ENCODE measurements at regions not wholly inside any gene's neighbourhood (a gene's known extent, or its start where the extent isn't known, plus 50 kb on each side); places are given as distances from the start of the nearest gene placed in this dataset.

- no peak for TF ChIP-seq CTCF (IDR thresholded peaks at IDR 0.05; ENCODE audit: extremely low read depth, insufficient read depth, missing control alignments)
- DNase-seq (ENCODE audit: low spot score): no peak
- in situ Hi-C loops (cut with MboI; ENCODE audit: low pct_unique_long_range_greater_than_20kb, low sequenced_read_pairs, unreplicated experiment): no loop called here
Observed at GRCh38 chr5:41621420-41621819, 111.0 kb upstream of the PLCXD3 start.

DNA sequence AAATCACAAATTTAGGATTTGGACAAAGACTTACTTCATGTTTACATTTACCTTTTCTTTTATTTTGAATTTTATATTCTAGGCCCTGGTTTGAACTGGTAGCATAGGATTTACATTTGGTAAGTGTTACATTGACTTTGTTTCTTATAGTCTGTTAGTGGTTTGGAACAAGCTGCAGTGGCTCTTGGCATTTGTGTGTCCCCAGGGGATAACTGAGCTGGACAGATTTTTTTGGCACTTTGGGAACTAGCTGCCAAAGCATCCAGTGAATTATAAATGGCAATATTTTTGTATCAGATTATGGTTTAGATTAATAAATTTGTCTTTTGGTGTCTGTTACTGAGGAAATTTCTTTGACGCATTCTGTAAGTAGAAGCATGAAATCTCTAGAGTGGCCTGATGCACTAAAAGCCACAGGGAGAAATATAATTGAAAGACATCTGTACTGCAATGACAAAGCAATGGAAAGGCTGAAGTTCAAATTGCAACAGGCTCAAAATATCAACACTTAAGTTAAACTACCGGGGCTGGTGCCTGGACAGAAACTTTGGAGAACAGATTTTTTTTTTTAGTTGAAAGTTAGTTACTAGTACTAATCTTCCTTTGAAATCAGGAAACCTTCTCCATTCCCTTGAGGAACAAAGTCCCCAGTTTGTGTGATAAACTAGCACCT is 107.6 kb upstream of the PLCXD3 start:
- TF ChIP-seq CTCF (IDR thresholded peaks at IDR 0.05; ENCODE audit: extremely low read depth, insufficient read depth, missing control alignments): no peak
- no peak for DNase-seq (ENCODE audit: low spot score)
- in situ Hi-C loops (cut with MboI; ENCODE audit: low pct_unique_long_range_greater_than_20kb, low sequenced_read_pairs, unreplicated experiment): no loop called here

GRCh38 chr5:41610386-41610785 is 100.0 kb upstream of the PLCXD3 start:
- DNase-seq (ENCODE audit: low spot score): no peak
- TF ChIP-seq CTCF (IDR thresholded peaks at IDR 0.05; ENCODE audit: extremely low read depth, insufficient read depth, missing control alignments): no peak
- in situ Hi-C loops (cut with MboI; ENCODE audit: low pct_unique_long_range_greater_than_20kb, low sequenced_read_pairs, unreplicated experiment): no loop called here

GRCh38 chr5:41600731-41601130 is 90.3 kb upstream of the PLCXD3 start:
- no peak for TF ChIP-seq CTCF (IDR thresholded peaks at IDR 0.05; ENCODE audit: extremely low read depth, insufficient read depth, missing control alignments)
- DNase-seq (ENCODE audit: low spot score): no peak
- in situ Hi-C loops (cut with MboI; ENCODE audit: low pct_unique_long_range_greater_than_20kb, low sequenced_read_pairs, unreplicated experiment): no loop called here

DNA sequence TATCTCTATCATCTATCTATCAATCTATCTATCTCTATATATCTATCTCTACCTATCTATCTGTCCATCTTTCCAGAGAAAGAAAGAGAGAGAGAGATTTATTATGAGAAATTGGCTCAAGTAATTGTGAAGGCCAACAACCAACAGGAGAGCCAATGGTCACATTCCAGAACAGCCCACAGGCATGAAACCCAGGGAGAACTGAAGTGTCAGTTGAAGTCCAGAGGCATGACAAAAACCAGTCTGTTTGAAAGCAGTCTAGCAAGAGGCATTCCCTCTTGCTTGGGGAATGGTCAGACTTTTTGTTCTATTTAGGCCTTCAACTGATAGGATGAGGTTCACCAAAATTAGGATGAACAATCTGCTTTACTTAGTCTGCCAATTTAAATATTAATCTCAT is 87.6 kb upstream of the PLCXD3 start:
- DNase-seq (ENCODE audit: low spot score): no peak
- no peak for TF ChIP-seq CTCF (IDR thresholded peaks at IDR 0.05; ENCODE audit: extremely low read depth, insufficient read depth, missing control alignments)
- in situ Hi-C loops (cut with MboI; ENCODE audit: low pct_unique_long_range_greater_than_20kb, low sequenced_read_pairs, unreplicated experiment): no loop called here

DNA sequence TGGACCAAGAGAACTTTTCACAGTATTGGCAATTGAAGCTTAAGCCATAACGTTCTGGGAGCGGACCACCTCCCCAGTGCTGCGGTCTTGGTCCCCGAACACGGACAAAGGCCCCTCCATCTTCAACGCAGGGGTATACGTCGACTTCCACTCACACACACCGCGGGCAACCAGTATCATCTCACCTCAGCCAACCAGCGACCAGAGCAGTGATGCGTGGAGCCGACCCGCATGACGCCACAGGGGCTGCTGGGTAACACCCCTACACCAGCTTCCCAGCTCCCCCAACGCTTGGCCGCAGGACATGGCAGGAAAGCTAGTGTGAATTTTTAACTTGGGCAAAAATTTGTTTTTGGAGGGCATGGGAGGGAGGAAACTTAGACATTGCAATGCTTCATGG is 77.3 kb upstream of the PLCXD3 start:
- in situ Hi-C loops (cut with MboI; ENCODE audit: low pct_unique_long_range_greater_than_20kb, low sequenced_read_pairs, unreplicated experiment): no loop called here
- no peak for DNase-seq (ENCODE audit: low spot score)
- TF ChIP-seq CTCF (IDR thresholded peaks at IDR 0.05; ENCODE audit: extremely low read depth, insufficient read depth, missing control alignments): no peak

Measured in GM13977 (cell line).